Stomach (tissue), 4 donors: ENCODE measurements at regions not wholly inside any gene's neighbourhood (a gene's known extent, or its start where the extent isn't known, plus 50 kb on each side); places are given as distances from the start of the nearest gene placed in this dataset.

Experiments
- EP300 ChIP-seq: sonication (generic); formaldehyde crosslinking; IDR thresholded peaks from one replicate; pipeline ENCODE4 v1.6.1; 2017; ENCODE audit warnings: antibody characterized with exemption
- TF ChIP-seq, protein P1 (sequence below), 7 experiments: fragments of 450-650 bp in 4 of 7; fragments of 200-600 bp in 3 of 7; sonication (generic) in 3 of 7; IDR thresholded peaks; one replicate each; pipeline ENCODE4 v1.5.1; 2016 to 2019; ENCODE audit warnings: antibody characterized with exemption in 7 of 7, control low read depth in 2 of 7, mild to moderate bottlenecking in 1 of 7

DNA sequence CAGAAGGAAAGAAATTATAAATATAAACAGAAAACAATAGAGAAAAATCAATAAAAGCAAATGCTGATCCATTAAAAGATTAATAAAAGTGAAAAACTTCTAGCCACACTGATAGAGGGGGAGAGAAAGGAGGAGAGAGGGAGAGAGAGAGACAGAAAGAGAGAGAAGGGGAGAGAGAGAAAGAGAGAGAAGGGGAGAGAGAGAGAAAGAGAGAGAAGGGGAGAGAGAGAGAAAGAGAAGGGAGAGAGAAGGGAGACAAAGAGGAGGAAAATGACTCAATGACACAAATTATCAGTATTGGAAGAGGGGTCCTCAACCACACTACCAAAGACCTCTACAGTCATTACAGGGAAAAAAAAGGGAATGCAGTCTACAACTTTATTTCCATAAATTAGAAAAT lies 94.4 kb upstream of the VIPR2 start:
- TF ChIP-seq EP300 = no peak
- TF ChIP-seq, protein P1, sequence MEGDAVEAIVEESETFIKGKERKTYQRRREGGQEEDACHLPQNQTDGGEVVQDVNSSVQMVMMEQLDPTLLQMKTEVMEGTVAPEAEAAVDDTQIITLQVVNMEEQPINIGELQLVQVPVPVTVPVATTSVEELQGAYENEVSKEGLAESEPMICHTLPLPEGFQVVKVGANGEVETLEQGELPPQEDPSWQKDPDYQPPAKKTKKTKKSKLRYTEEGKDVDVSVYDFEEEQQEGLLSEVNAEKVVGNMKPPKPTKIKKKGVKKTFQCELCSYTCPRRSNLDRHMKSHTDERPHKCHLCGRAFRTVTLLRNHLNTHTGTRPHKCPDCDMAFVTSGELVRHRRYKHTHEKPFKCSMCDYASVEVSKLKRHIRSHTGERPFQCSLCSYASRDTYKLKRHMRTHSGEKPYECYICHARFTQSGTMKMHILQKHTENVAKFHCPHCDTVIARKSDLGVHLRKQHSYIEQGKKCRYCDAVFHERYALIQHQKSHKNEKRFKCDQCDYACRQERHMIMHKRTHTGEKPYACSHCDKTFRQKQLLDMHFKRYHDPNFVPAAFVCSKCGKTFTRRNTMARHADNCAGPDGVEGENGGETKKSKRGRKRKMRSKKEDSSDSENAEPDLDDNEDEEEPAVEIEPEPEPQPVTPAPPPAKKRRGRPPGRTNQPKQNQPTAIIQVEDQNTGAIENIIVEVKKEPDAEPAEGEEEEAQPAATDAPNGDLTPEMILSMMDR (IDR thresholded peaks at IDR 0.05) = no peak
